ENCODE measurements at regions not wholly inside any gene's neighbourhood (a gene's known extent, or its start where the extent isn't known, plus 50 kb on each side); places are given as distances from the start of the nearest gene placed in this dataset.

GRCh38 chr12:125677829-125678228 is 612.6 kb downstream of the AACS start:
- no peak for TF ChIP-seq CTCF (IDR thresholded peaks at IDR 0.05; ENCODE audit: insufficient read depth, low read length, poor library complexity, severe bottlenecking)
- Histone ChIP-seq H3K4me3 (replicated peaks; ENCODE audit: low read depth, low read length) (no peak overlapping the region), H3K27me3 (replicated peaks; ENCODE audit: control insufficient read depth, insufficient read depth, low read length) (no peaks in the 10 kb centered on the region), H3K36me3 (ENCODE audit: control insufficient read depth, insufficient read depth, low read length) (no peaks in the 10 kb centered on the region)
- no peak for DNase-seq (ENCODE audit: extremely low read depth, insufficient read length)

GRCh38 chr12:125678589-125678993 is 613.4 kb downstream of the AACS start:
- DNase-seq (ENCODE audit: extremely low read depth, insufficient read length): no peak
- H3K36me3 ChIP-seq (ENCODE audit: control insufficient read depth, insufficient read depth, low read length): no peaks in the 10 kb centered on the region
- H3K4me3 ChIP-seq (replicated peaks; ENCODE audit: low read depth, low read length): no peak overlapping the region
- no peak for TF ChIP-seq CTCF (IDR thresholded peaks at IDR 0.05; ENCODE audit: insufficient read depth, low read length, poor library complexity, severe bottlenecking)
- H3K27me3 ChIP-seq (replicated peaks; ENCODE audit: control insufficient read depth, insufficient read depth, low read length): no peaks in the 10 kb centered on the region

GRCh38 chr12:125683748-125684381 is 618.6 kb downstream of the AACS start:
- Histone ChIP-seq H3K27me3 (replicated peaks; ENCODE audit: control insufficient read depth, insufficient read depth, low read length) (no peaks in the 10 kb centered on the region), H3K4me3 (replicated peaks; ENCODE audit: low read depth, low read length) (no peak overlapping the region), H3K36me3 (ENCODE audit: control insufficient read depth, insufficient read depth, low read length) (no peaks in the 10 kb centered on the region)
- peak; percentile 62 for DNase-seq (ENCODE audit: extremely low read depth, insufficient read length)
- peak; percentile 88 for TF ChIP-seq CTCF (IDR thresholded peaks at IDR 0.05; ENCODE audit: insufficient read depth, low read length, poor library complexity, severe bottlenecking)

GRCh38 chr12:125684968-125685790 is 619.9 kb downstream of the AACS start:
- H3K27me3 ChIP-seq (replicated peaks; ENCODE audit: control insufficient read depth, insufficient read depth, low read length): no peaks in the 10 kb centered on the region; the same call in 1 of the 2 replicates
- DNase-seq (ENCODE audit: extremely low read depth, insufficient read length): no peak
- H3K36me3 ChIP-seq (ENCODE audit: control insufficient read depth, insufficient read depth, low read length): no peaks in the 10 kb centered on the region
- no peak for TF ChIP-seq CTCF (IDR thresholded peaks at IDR 0.05; ENCODE audit: insufficient read depth, low read length, poor library complexity, severe bottlenecking)
- H3K4me3 ChIP-seq (replicated peaks; ENCODE audit: low read depth, low read length): no peak overlapping the region

GRCh38 chr12:125685915-125686314 is 620.7 kb downstream of the AACS start:
- no peak for TF ChIP-seq CTCF (IDR thresholded peaks at IDR 0.05; ENCODE audit: insufficient read depth, low read length, poor library complexity, severe bottlenecking)
- Histone ChIP-seq H3K36me3 (ENCODE audit: control insufficient read depth, insufficient read depth, low read length) (no peaks in the 10 kb centered on the region), H3K4me3 (replicated peaks; ENCODE audit: low read depth, low read length) (no peak overlapping the region), H3K27me3 (replicated peaks; ENCODE audit: control insufficient read depth, insufficient read depth, low read length) (no peaks in the 10 kb centered on the region; the same call in 1 of the 2 replicates)
- DNase-seq (ENCODE audit: extremely low read depth, insufficient read length): no peak

Measured in GM06990 (cell line).